ENCODE measurements at regions not wholly inside any gene's neighbourhood (a gene's known extent, or its start where the extent isn't known, plus 50 kb on each side); places are given as distances from the start of the nearest gene placed in this dataset.

GRCh38 chr4:33715841-33716395, 2528.4 kb downstream of the ARAP2 start:
- intact Hi-C loops (cut with DNase I) = no loop called here
- H3K27ac ChIP-seq = no peak overlapping the region
- H3K36me3 ChIP-seq = no peaks in the 10 kb centered on the region
- H3K4me3 ChIP-seq = no peak overlapping the region
- H3K27me3 ChIP-seq (replicated peaks; ENCODE audit: insufficient read depth) = no peaks in the 10 kb centered on the region
- no peaks in the 10 kb centered on the region for H3K4me1 ChIP-seq (replicated peaks)
- DNase-seq (ENCODE audit: low spot score) = no peak
- WGBS = 56% methylated on average over 4 of the region's 4 CpGs
- TF ChIP-seq CTCF (IDR thresholded peaks at IDR 0.05) (no peak), POLR2A (IDR thresholded peaks at IDR 0.05) (no peak)
- H3K9me3 ChIP-seq = no peaks in the 10 kb centered on the region

GRCh38 chr4:33722254-33722653, 2522.1 kb downstream of the ARAP2 start:
- Histone ChIP-seq H3K4me3 (no peak overlapping the region), H3K4me1 (replicated peaks) (no peaks in the 10 kb centered on the region), H3K27me3 (replicated peaks; ENCODE audit: insufficient read depth) (no peaks in the 10 kb centered on the region), H3K9me3 (no peaks in the 10 kb centered on the region), H3K36me3 (no peaks in the 10 kb centered on the region), H3K27ac (no peak overlapping the region)
- no peak for DNase-seq (ENCODE audit: low spot score)
- 71% methylated on average over 2 of the region's 2 CpGs for WGBS
- no peak for TF ChIP-seq POLR2AphosphoS5 (IDR thresholded peaks at IDR 0.05)
- TF ChIP-seq CTCF (IDR thresholded peaks at IDR 0.05) = no peak
- no peak for TF ChIP-seq POLR2A (IDR thresholded peaks at IDR 0.05)
- intact Hi-C loops (cut with DNase I) = no loop called here

GRCh38 chr4:33722800-33723516, 2521.4 kb downstream of the ARAP2 start:
- H3K27ac ChIP-seq = no peak overlapping the region
- WGBS = 57% methylated on average over 7 of the region's 7 CpGs
- DNase-seq (ENCODE audit: low spot score) = no peak
- H3K9me3 ChIP-seq = no peaks in the 10 kb centered on the region
- H3K4me3 ChIP-seq = no peak overlapping the region
- H3K4me1 ChIP-seq (replicated peaks) = no peaks in the 10 kb centered on the region
- TF ChIP-seq CTCF (IDR thresholded peaks at IDR 0.05) (no peak), POLR2AphosphoS5 (IDR thresholded peaks at IDR 0.05) (no peak), POLR2A (IDR thresholded peaks at IDR 0.05) (no peak)
- H3K36me3 ChIP-seq = no peaks in the 10 kb centered on the region
- no peaks in the 10 kb centered on the region for H3K27me3 ChIP-seq (replicated peaks; ENCODE audit: insufficient read depth)
- intact Hi-C loops (cut with DNase I) = no loop called here

- no peaks in the 10 kb centered on the region for H3K4me1 ChIP-seq (replicated peaks)
- no peak for DNase-seq (ENCODE audit: low spot score)
- no peak overlapping the region for H3K4me3 ChIP-seq
- H3K27ac ChIP-seq = no peak overlapping the region
- no peaks in the 10 kb centered on the region for H3K36me3 ChIP-seq
- TF ChIP-seq CTCF (IDR thresholded peaks at IDR 0.05) (no peak), POLR2AphosphoS5 (IDR thresholded peaks at IDR 0.05) (no peak)
- 70% methylated on average over 3 of the region's 3 CpGs for WGBS
- no peaks in the 10 kb centered on the region for H3K9me3 ChIP-seq
- no peaks in the 10 kb centered on the region for H3K27me3 ChIP-seq (replicated peaks; ENCODE audit: insufficient read depth)
- intact Hi-C loops (cut with DNase I) = no loop called here
Measured at GRCh38 chr4:33724685-33725084, 2519.6 kb downstream of the ARAP2 start.

GRCh38 chr4:33725861-33726260, 2518.5 kb downstream of the ARAP2 start:
- intact Hi-C loops (cut with DNase I) = no loop called here
- WGBS = 78% methylated on average over 2 of the region's 2 CpGs
- no peaks in the 10 kb centered on the region for H3K27me3 ChIP-seq (replicated peaks; ENCODE audit: insufficient read depth)
- H3K27ac ChIP-seq = no peak overlapping the region
- H3K36me3 ChIP-seq = no peaks in the 10 kb centered on the region
- DNase-seq (ENCODE audit: low spot score) = no peak
- H3K4me1 ChIP-seq (replicated peaks) = no peaks in the 10 kb centered on the region
- no peaks in the 10 kb centered on the region for H3K9me3 ChIP-seq
- TF ChIP-seq CTCF (IDR thresholded peaks at IDR 0.05) (no peak), POLR2AphosphoS5 (IDR thresholded peaks at IDR 0.05) (no peak), POLR2A (IDR thresholded peaks at IDR 0.05) (no peak)
- H3K4me3 ChIP-seq = no peak overlapping the region
